GM12892 (cell line): ENCODE measurements at regions not wholly inside any gene's neighbourhood (a gene's known extent, or its start where the extent isn't known, plus 50 kb on each side); places are given as distances from the start of the nearest gene placed in this dataset.

Experiments used
- POLR2A ChIP-seq: IDR thresholded peaks from 2 replicates; pipeline ENCODE4 v1.6.1; 2011; ENCODE audit warnings: low read depth, low read length, control low read depth
- TAF1 ChIP-seq: IDR thresholded peaks from 2 replicates; pipeline ENCODE4 v1.6.1; 2011; ENCODE audit warnings: low read depth, mild to moderate bottlenecking, control low read depth, low read length, borderline replicate concordance

DNA sequence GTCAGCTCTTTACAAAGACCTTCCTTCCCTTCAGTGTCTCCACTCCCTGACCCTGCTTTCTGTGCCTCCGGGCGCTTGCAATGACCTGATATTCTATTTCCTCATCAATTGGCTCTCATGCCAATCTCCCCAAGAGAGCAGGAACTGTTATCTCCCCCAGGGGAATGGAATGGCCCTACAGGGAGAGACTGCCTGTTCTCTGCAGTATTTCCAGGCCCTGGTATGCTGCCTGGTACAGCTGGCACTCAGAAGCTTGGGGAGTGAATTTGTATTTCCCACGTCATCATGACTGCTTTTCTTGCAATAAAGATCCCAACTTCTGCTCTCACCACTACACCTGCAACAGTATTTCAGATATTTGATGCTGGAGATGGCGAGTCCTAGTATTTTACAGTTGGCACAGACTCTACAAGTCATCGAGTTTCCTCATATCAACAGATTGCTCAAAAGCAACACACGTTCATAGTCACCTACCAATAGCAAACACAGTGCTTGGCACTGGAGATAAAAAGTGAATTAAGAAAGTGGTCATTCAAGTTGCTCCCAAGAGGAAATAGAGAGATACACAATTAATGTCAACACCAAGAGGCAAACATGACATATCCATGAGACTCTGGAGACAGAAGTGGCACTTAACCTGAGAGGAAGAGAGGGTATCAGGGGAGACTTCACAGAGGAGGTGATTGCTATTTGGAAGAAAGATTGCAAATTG is 90.5 kb upstream of the EGFL6 start:
- TF ChIP-seq POLR2A (no peak), TAF1 (no peak)
